ENCODE measurements at regions not wholly inside any gene's neighbourhood (a gene's known extent, or its start where the extent isn't known, plus 50 kb on each side); places are given as distances from the start of the nearest gene placed in this dataset.

- POLR2A ChIA-PET: no interaction called here
- BruUV-seq (replicated peaks): no TSS peak
- Histone ChIP-seq H4K20me1 (ENCODE audit: insufficient read depth, low read length) (no peaks in the 10 kb centered on the region), H3K4me1 (ENCODE audit: insufficient read depth, low read length) (no peaks in the 10 kb centered on the region), H3K9me3 (ENCODE audit: low read length) (no peaks in the 10 kb centered on the region), H3K9ac (ENCODE audit: insufficient read depth, low read depth, low read length) (no peak overlapping the region), H3K4me2 (ENCODE audit: low read depth, low read length) (no peak overlapping the region), H3K4me3 (replicated peaks in 1 of 3; ENCODE audit: insufficient read depth in 1 of 3, low read depth in 2 of 3, low read length in 3 of 3) (no peak overlapping the region), H3K27me3 (ENCODE audit: control insufficient read depth in 1 of 2, insufficient read depth in 2 of 2, low read length in 2 of 2) (no peaks in the 10 kb centered on the region; a peak in 1 of 5 replicates), H3K27ac (ENCODE audit: extremely low read length, insufficient read depth, low read length) (no peak overlapping the region), H2AFZ (ENCODE audit: low read length) (no peak overlapping the region), H3K79me2 (ENCODE audit: insufficient read depth, low read length) (no peaks in the 10 kb centered on the region), H3K36me3 (replicated peaks in 1 of 2; ENCODE audit: control insufficient read depth in 1 of 2, insufficient read depth in 2 of 2, low read length in 2 of 2) (no peaks in the 10 kb centered on the region)
- in situ Hi-C loops (cut with HindIII; ENCODE audit: extremely low pct_ligation_motif_present, low pct_unique_long_range_greater_than_20kb) (no loop called here), intact Hi-C loops (cut with micrococcal nuclease; ENCODE audit: unreplicated experiment) (loop anchor here (1.0 kb wide), 1 partner anchor 34 kb away; no protein-coding TSS in a partner anchor)
- ATAC-seq (no peak), FAIRE-seq (no peak), DNase-seq (ENCODE audit: low spot score) (no peak)
- TF ChIP-seq ZNF775 (CRISPR knock-in tag; IDR thresholded peaks at IDR 0.05; ENCODE audit: borderline replicate concordance) (no peak), RFXANK (CRISPR knock-in tag; IDR thresholded peaks at IDR 0.05) (no peak), ZNF577 (CRISPR knock-in tag; IDR thresholded peaks at IDR 0.05; ENCODE audit: borderline replicate concordance, low read depth) (no peak), ZFP36L1 (CRISPR knock-in tag; IDR thresholded peaks at IDR 0.05) (no peak), BRCA1 (CRISPR knock-in tag; IDR thresholded peaks at IDR 0.05) (no peak)
- WGBS (ENCODE audit: low lambda C conversion rate): 0% methylated on average over 3 of the region's 3 CpGs
- CTCF ChIA-PET (ENCODE audit: low intra/inter-chr PET ratio, low total read pairs): no interaction called here
Measured at GRCh38 chr15:35725353-35725752, 179.4 kb upstream of the DPH6 start.

- Histone ChIP-seq H3K27ac (ENCODE audit: extremely low read length, insufficient read depth, low read length) (no peak overlapping the region), H3K4me2 (ENCODE audit: low read depth, low read length) (no peak overlapping the region), H4K20me1 (ENCODE audit: insufficient read depth, low read length) (no peaks in the 10 kb centered on the region), H3K79me2 (ENCODE audit: insufficient read depth, low read length) (no peaks in the 10 kb centered on the region), H3K9ac (ENCODE audit: insufficient read depth, low read depth, low read length) (no peak overlapping the region), H3K36me3 (replicated peaks in 1 of 2; ENCODE audit: control insufficient read depth in 1 of 2, insufficient read depth in 2 of 2, low read length in 2 of 2) (no peaks in the 10 kb centered on the region), H3K27me3 (ENCODE audit: control insufficient read depth in 1 of 2, insufficient read depth in 2 of 2, low read length in 2 of 2) (no peaks in the 10 kb centered on the region; a peak in 1 of 5 replicates), H3K4me3 (replicated peaks in 1 of 3; ENCODE audit: insufficient read depth in 1 of 3, low read depth in 2 of 3, low read length in 3 of 3) (no peak overlapping the region), H3K4me1 (ENCODE audit: insufficient read depth, low read length) (no peaks in the 10 kb centered on the region), H3K9me3 (ENCODE audit: low read length) (no peaks in the 10 kb centered on the region), H2AFZ (ENCODE audit: low read length) (no peak overlapping the region)
- in situ Hi-C loops (cut with HindIII; ENCODE audit: extremely low pct_ligation_motif_present, low pct_unique_long_range_greater_than_20kb) (no loop called here), intact Hi-C loops (cut with micrococcal nuclease; ENCODE audit: unreplicated experiment) (no loop called here)
- no peak for TF ChIP-seq ZMYM3 (CRISPR knock-in tag; IDR thresholded peaks at IDR 0.05)
- TF ChIP-seq HDAC2 (CRISPR knock-in tag; IDR thresholded peaks at IDR 0.05): no peak
- no peak for TF ChIP-seq NFIB (CRISPR knock-in tag; IDR thresholded peaks at IDR 0.05; ENCODE audit: borderline replicate concordance)
- no peak for TF ChIP-seq ZIK1 (CRISPR knock-in tag; IDR thresholded peaks at IDR 0.05; ENCODE audit: borderline replicate concordance, low read depth)
- TF ChIP-seq BORCS8-MEF2B (CRISPR knock-in tag; IDR thresholded peaks at IDR 0.05): no peak
- no peak for TF ChIP-seq IKZF4 (CRISPR knock-in tag; IDR thresholded peaks at IDR 0.05; ENCODE audit: borderline replicate concordance, low read depth, not compliant biosample characterization)
- TF ChIP-seq ZNF260 (CRISPR knock-in tag; IDR thresholded peaks at IDR 0.05; ENCODE audit: borderline replicate concordance, low read depth): no peak
- no peak for TF ChIP-seq ZNF160 (CRISPR knock-in tag; IDR thresholded peaks at IDR 0.05)
- DNase-seq (ENCODE audit: low spot score) (no peak), ATAC-seq (no peak), FAIRE-seq (no peak)
- BruUV-seq (replicated peaks): no TSS peak
- 63% methylated on average over 9 of the region's 9 CpGs for WGBS (ENCODE audit: low lambda C conversion rate)
- CTCF ChIA-PET (ENCODE audit: low intra/inter-chr PET ratio, low total read pairs): no interaction called here
- POLR2A ChIA-PET: no interaction called here
Measured at GRCh38 chr15:35727627-35728026, 181.7 kb upstream of the DPH6 start.

Data from HepG2 (cell line).